HT1080 (cell line): ENCODE measurements at regions not wholly inside any gene's neighbourhood (a gene's known extent, or its start where the extent isn't known, plus 50 kb on each side); places are given as distances from the start of the nearest gene placed in this dataset.

Experiments used
- DNase-seq: peaks from one replicate; pipeline ENCODE4 v3.0.0-alpha.2; 2015; ENCODE audit warnings: low read depth

DNA sequence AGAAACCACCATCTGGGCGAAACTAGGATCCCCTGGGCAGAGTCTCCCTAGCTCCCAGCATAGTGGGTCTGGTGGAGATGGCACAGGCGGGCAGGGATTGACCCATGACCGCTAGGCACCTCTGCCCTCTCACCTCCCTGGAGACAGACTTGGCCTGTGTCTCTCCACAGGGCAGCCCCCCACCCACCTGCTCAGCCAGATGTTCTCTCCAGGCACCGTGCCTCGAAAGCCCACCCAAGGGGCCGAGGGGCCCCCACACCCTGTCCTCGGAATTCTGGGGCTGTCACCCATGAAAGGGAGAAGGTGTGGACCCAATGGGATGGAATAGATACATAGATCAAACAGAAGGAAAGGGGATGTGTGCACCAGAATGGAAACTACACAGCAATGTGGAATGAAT lies 229.1 kb upstream of the RTL1 start:
- no peak for DNase-seq

DNA sequence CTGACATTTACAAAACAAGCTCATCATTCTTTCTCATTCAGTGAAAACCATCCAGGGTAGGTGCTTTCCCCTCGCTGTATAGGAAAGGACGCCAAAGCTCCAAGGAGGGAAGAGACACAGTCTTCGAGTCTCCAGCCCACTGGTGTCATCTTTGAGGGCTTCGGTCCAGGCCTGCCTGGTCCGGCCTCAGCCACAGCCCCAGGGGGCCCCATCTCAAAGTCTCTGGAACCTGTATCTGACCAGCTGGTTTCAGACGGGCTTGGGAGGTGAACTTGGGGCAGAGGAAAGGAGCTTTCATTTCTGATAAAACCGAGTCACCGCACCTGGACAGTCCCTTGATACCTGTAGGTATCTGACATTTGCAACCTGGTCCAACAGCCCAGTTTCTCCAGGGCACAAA lies 229.5 kb upstream of the RTL1 start:
- DNase-seq = no peak

DNA sequence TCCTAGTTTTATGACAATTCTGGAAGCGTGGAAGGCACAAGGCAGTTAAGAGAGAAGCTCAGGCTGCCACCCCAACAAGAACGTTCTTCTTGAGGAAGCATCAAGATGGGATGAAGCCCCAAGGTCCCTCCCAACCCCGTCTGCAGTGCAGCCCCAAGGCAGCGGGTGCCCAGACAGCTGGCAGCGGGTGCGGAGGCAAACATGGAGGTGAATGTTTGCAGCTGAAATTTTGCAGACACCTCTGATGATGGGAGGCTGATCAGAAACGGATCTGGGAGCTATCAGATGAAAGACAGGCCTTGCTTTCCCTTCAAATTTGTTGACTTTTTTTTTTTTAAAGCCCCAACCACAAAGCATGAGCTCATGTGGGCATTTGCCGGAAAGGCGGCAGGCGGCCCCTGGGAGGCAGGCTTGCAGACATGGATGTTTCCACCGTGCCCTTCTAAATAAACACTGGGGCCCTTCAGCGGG lies 230.7 kb upstream of the RTL1 start:
- DNase-seq = no peak

DNA sequence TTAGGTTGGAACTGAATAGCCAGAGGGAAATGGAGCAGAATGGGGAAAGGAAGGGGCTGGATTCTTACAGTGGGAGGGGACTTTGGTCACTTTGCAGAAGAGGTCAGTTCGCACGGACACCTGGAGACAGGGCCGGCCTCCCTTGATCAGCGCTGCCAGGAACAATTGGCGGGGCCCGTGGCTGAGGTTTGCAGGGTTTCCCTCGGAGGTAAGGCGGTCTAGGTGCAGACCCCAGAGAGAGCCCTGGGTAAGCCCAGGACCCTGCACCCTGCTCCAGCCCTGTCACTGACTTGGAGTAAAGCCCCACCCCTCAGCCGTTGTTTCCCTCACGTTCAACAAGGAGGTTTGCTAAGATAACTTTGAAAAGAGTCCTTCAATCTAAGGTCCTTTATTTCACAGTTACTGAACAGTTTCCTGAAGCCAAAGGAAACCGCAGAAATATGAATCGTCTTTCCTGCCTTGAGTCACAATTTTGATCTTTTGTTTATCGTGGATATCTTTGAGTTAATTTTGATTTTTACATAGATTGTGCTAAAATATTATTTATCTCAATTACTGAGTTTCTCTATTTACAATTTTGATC lies 231.4 kb upstream of the RTL1 start:
- peak; percentile 20 for DNase-seq

DNA sequence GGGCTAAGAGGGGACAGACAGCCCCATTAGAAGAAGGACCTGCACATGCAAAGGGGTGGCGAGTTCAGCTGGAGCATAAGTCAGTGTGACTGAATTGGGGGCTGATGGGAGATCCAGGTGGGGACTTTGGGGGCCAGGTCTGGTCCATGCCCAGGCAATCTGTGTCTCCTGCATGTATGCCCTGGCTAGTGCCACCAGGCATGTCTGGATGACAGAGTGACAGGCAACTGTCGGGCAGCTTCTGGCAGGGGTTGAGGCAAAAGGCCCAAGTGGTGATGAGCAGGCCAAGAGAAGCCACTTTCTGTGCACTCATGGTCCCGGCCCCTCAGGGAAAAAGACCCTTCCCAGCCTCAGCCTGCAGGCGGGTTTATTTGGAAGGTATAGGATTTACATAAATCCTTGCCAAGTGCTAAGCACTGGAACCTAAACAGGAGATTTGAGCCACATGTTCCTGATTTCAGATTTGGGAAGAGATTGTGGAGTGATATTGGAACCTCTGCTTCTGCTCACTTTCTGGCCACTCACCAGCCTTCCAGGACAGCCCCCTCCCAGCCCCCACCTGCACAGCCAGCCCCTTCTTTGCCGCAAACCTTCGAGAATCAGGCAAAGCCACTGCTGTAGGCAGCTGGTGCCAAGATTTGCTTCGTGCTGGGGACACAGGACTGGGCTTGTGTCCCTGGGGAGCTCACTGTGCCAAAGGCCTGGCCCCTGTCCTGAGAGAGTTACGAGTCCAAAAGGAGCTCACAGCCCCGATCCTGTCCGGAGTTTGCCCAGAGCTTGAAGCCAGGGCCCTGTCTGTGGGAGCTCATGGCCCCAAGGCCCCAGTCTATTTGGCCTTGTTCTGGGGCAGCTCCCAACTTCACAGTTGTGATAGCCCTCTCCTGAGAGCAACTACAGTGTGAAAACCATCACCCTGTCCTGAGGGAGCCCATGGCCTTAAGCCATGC lies 232.5 kb upstream of the RTL1 start:
- DNase-seq = no peak

DNA sequence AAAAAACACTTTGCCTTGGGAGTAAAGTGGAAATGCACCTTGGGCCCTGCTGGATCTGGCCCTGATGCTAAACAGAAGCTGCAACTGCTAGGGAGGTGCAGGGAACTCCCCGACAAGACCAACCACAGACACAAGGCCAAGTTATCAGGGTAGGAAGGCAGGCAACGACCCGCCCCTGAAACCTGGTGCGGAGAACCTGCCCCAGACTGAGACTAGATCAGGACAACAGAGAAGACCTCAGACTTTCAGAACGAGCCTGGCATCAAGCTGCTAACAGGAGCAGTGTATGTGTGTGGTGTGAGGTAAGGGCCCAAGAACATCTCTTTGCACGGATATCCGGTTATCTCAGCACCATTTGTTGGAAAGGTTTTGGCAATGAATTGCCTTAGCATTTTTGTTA lies 233.7 kb upstream of the RTL1 start:
- DNase-seq = no peak

DNA sequence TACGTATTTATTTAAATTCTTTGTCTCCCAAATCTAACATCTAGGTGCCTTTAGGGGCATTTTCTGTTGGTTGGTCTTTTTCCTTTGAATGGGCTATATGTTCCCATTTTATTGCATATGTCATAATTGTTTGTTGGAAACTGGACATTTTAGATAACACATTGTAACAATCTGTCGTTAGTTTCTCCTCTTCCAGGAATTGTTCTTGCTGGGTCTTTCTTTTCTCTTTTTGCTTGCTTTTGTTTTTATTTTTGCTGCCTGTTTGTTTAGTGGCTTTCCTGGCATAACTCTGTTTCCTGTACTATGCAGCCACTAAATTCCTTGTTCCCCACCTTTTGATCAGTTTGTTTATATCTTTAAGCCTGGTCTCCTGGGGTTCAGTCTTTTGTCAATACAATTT lies 244.3 kb upstream of the RTL1 start:
- DNase-seq = no peak

DNA sequence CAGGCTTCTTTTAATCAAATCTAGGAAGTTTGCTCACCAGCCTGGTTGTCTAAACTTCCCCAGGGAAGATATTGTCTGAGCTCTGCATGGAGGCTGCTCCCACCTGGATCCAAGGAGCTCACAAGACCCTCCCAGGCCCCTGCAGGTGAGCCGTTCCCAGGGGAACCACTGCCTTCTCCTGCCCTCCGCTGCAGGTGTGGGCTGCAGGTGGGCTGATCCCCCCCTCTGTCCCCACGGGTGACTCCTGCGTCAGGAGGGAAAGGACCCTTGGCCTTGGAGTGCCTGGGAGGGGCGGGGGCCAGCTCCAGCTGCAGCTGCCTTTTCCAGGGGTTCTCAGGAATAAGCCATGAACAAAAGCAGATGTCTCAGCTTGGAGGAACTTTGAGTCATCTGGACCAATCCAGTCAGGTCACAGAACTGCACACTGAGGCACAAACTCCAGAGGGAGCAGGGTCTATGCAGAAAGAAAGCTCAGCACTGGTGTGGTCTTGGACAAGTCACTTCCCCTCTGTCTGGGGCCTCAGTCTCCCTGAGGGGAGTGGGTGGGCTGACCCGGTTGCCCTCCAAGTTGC lies 246.6 kb upstream of the RTL1 start:
- no peak for DNase-seq

DNA sequence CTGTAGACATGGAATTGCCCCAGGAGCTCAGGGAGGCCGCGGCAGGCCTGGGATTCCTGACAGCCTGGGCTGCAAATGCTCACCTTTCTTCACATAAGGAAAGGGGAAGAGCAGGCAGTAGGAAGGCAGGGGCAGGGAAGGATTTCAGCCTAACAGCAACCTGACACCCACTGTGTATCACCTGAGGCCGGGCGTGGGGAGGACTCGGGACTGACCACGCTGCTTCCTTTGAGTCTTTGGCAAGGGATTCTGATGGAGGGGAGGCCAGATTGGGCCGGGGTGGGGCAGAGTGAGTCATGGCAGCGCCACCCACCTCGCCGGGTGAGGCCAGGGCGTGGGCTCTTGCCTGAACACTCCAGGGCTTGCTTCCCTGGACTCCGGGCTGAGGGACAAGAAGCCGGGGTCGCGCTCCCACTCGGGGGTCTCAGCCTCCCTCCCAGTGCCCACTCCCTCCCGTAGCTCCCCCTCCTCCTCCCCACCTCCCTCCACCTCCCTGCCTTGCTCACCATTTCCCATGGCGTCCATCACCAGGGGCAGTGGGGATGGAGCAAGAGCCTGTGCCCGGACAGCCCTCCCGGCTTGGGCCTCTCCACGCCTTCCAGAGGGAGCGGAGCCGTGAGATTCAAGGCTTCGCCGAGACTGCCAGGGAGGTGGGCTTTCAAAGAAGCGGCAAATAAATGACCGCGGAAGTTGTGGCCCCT lies 247.9 kb upstream of the RTL1 start:
- DNase-seq = peak; percentile 62

DNA sequence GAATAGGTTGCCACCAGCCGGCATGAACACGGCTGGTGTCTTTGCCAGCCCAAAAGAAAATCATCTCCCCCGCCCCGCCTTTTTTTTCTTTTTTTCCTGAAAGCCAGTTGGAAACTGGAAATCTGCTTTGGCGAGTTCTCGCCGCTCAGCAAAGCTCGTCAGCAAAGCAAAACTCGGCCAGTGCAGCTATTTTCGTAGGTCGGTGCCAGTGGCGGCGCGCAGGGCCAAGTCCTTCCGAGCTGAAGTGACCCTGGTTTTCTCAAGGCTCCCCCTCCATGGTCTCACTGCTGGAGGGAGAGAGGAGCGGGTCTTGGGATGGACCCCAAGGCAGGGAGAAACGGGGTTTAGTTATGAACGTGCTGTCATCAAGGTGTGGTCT lies 248.4 kb upstream of the RTL1 start:
- no peak for DNase-seq

DNA sequence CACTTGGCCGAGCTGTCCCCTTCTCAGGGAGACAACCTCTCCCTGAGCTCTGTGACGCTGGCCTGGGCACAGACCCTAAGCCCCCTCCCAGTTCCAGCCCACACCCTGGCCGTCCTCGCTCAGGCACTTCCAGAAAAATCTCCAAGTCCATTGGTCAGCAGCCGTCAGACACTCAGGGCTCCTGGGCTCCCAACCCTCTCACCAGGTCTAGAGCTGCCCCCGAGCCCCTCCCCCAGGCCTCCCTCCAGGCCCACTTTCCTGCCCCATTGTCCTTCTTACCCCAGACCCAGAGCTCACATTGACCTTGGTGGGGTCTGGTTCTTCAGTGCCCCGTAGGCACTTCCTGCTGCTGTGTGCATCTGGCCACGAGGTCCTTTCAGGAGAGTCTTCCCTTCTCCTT lies 249.3 kb upstream of the RTL1 start:
- DNase-seq = no peak

DNA sequence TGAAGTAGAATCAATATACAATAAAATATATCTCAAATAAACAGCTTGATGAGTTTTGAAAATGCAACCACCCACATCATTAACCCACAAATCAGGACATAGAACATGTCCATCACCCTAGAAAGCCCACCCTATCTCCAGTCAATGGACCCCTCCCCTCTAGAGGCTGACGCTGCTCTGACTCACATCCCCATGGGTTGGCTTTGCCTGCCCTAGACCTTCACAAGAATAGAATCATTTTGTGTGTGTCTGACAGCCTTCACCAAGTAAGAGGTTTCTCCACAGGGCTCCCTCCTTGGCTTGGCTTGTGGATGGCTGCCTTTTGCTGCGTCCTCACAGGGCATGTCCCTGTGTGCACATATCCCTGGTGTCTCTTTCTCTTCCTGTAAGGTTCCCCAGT lies 250.2 kb upstream of the RTL1 start:
- DNase-seq = peak; percentile 75

DNA sequence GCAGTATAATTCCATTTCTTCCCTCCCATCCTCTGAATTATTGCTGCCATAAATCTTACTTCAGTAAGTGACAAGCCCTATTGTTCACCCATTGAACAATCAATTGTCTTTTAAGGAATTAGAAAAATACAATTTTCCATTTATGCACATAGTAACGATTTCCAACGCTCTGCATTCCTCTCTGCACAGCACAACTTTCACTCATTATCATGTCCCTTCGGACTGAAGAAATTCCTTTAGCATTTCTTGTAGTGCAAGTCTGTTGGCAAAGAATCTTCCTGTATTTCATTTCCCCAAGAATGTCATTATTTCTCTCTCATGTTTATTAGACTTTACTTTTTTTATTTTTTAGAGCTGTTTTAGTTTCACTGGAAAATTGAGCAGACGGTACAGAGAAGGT lies 252.1 kb upstream of the RTL1 start:
- no peak for DNase-seq

DNA sequence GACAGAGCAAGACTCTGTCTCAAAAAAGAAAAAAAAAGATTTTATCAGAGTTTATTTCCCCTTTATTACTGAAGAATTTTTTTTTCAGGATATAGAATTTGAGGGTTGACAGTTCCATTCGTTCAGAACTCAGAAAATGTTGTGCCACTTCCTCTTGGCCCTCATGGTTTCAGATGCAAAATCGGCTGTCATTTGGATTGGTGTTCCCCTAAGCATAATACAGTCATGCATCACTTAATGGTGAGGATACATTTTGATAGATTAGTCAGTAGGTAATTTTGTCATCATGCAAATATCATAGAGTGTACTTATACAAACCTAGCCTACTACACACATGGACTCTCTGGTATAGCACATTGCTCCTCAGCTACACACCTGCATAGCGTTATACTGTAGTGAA lies 263.9 kb upstream of the RTL1 start:
- DNase-seq = no peak

DNA sequence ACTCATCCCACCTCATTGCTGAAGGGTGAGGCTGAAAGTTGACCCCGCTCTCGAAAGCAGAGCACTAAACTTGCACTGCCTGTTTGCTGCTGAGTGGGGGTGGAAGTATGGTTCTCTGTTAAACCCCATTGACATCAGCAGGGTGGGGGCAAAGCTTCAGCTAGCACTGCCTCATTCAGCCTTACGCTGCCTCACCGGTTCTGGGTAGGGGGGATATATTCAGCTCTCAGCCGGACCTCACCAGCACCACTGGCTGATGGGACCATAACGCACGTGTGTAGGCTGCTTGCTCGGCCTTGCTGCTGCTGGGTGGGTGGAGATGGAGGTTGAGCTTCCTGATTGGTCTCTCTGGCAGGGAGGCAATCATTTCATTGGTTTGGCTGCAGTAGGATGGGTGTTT lies 265.7 kb upstream of the RTL1 start:
- DNase-seq = no peak

DNA sequence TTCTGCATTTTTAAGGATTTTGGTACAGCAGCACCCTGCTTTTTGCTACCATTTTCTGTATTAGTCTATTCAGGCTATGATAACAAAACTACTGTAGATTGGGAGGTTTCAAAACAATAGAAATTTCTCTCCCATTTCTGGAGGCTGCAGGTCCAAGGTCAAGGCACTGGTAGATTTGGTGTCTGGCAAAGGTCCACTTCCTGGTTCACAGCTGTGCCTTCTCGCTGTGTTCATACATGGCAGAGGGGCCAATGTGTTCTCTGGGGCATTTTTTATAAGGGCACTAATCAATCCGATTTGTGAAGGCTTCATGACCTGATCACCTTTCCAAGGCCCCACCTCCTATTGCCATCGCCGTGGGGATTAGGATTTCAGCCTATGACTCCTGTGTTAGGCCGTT lies 268.1 kb upstream of the RTL1 start:
- DNase-seq = no peak

DNA sequence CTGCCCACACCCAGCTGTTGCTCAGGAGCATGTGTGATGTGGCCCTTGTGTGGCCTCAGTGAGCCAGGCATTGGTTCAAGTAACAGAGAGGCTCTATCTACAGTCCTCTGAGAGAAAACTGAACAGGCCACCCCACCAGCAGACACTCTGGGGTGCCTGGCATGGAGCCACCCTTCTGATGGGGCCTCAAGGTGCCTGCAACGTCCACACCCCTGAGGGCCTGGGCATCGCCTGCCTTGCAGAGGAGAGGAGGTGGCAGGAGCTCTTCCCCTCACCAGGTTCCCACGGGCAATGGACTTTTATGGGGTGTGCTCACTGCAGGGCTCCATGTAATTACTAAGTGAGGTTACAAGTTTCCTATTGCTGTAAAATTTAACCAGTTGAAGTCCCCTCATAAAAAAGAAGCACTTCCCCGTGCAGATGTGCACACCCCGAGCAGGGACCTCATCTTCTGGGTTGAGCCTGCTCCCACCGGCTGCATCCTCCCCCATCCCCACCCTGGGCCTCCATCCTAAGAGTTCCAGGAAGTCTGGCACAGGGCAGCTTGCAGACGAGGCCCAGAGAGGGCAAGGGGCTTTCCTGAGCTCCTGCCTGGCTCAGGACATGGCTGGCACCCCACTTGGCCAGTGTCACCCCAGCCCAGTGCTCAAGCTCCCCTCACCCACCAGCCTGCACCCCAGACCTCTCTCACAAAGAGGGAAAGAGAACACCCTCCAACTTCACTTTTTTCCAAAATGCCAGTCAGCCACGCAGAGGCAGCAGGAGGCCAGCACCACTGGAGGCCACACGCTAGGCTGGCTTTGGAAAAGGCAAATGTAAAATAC lies 270.4 kb upstream of the RTL1 start:
- no peak for DNase-seq

DNA sequence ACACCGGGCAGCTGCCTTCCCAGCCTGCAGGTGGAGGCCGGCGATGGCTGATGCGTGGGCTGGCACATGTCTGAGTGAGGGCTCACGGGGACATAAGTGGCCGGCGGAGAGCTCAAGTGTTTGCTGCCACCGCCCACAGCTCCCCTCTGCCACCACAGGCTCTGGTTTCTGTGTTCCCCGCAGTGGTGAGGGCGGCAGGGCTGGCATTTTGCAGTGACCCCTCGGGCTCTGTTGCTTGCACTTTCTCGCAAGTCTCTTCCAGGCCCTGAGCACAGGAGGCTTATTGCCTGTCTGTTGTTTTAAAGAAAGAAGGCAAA lies 271.0 kb upstream of the RTL1 start:
- no peak for DNase-seq

DNA sequence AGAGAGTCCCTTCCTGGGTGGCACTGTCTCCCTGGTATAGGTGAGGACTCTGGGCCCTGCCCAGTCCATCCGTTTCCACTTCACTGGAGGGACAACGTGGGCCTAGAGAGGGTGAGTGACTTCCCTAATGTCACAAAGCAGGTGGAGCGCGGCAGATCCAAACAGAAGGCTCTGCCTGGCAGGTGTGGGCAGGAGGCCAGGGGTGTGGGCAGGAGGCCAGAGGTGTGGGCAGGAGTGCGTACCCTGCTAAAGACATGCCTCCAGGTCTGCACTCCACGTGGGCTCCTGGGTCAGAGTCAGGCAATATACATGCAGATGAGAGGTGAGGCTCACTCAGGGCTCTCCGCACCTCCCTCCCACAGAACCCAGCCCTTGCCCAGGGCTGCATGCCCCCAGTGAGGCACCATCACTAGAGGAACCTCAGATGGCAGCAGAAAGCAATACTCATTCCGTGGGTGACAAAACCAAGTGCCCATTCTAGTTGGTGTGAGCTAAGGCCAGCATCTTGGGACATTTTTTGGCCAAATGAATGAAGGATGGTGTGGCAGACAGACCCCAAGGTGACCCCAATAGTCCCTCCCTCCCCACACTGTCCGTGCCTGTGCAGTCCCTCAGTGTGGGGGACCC lies 271.6 kb upstream of the RTL1 start:
- DNase-seq = no peak

DNA sequence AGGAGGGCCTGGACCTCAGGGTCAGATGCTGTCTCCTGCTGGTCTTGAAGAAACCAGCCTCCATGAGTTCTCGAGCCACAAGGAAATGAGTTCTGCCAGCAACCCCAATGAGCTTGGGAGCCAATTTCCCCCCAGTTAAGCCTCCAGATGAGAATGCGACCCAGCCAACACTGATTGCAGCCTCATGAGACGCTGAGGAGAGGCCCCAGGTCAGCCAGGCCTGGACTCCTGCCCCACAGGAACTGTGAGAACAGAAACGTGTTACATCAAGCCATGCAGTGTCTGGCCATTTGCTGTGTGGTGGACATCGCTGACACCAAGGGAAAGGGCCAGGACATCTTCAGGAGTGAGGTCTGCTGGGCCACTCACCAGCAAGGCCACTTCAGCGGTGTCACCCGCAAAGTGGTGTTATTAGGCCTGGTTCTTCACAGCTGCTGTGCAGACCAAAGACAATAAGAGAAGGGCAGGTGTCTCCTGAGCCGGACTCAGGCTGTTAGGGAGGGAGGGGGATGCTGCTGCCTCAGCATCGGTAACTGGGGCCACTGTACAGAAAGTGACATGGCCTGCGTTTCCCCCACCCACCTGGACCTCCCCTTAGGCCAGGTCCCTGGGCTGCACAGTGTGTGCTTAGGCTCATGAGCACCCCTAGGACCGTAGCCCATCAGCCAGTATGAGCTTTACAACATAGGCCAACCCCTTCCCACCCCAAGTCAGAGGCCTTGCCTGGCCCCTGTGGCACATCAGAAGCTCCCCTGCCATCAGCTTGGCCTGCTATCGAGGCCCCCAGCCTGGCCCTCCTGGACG lies 272.4 kb upstream of the RTL1 start:
- DNase-seq = no peak
